GM20000 (cell line): ENCODE measurements at regions not wholly inside any gene's neighbourhood (a gene's known extent, or its start where the extent isn't known, plus 50 kb on each side); places are given as distances from the start of the nearest gene placed in this dataset.

Experiments used
- DNase-seq: peaks from one replicate; pipeline ENCODE4 v3.0.0; 2012; ENCODE audit warnings: low spot score
- TF ChIP-seq, protein P1 (sequence below): IDR thresholded peaks from 2 replicates; pipeline ENCODE4 v1.5.1; 2012; ENCODE audit warnings: mild to moderate bottlenecking, control low read depth; ENCODE audit errors: extremely low read depth, missing control alignments

DNA sequence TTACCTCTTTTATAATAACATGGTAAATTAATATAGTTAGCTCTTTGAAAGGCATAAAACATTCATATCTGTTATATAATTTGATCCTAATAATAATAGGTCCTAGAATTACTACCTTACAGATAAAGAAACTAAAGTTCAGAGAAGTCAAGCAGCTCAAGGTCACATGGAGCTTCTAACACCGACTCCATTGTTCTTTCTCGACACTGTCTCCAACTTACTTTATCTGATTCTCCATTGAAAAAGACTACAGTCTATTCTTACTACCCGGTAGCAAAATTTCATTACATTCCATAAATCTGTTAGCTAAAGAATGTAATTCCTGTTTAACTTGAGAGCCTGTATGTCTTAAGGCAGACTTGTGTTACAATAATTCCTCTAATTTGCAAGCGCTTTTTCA, 96.3 kb upstream of the TMEM161B start:
- TF ChIP-seq, protein P1, sequence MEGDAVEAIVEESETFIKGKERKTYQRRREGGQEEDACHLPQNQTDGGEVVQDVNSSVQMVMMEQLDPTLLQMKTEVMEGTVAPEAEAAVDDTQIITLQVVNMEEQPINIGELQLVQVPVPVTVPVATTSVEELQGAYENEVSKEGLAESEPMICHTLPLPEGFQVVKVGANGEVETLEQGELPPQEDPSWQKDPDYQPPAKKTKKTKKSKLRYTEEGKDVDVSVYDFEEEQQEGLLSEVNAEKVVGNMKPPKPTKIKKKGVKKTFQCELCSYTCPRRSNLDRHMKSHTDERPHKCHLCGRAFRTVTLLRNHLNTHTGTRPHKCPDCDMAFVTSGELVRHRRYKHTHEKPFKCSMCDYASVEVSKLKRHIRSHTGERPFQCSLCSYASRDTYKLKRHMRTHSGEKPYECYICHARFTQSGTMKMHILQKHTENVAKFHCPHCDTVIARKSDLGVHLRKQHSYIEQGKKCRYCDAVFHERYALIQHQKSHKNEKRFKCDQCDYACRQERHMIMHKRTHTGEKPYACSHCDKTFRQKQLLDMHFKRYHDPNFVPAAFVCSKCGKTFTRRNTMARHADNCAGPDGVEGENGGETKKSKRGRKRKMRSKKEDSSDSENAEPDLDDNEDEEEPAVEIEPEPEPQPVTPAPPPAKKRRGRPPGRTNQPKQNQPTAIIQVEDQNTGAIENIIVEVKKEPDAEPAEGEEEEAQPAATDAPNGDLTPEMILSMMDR: no peak
- no peak for DNase-seq

DNA sequence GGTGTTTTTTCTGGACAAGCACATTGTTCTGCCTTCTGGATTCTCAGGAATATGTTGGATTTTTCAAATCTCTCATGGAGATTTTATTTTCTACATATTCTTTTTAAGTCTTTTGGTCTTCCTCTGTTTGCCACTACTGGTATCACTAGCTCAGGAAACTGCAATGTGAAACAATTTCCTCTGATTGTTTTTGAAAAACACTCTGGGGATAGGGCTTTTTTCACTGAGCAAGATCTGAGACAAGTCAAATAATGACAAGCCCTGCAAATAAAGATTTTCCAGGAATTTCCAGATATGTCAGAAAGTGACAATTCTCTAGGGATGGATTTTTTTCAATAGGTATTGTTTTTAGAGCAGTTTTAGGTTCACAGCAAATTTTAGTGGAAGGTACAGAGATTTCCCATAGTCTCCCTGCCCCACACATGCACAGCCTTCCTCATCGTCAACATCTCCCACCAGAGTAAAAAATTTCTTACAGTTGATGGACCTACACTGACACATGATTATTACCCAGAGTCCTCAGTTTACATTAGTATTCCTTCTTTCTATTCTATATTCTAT, 86.9 kb upstream of the TMEM161B start:
- DNase-seq: no peak
- TF ChIP-seq, protein P1: no peak

DNA sequence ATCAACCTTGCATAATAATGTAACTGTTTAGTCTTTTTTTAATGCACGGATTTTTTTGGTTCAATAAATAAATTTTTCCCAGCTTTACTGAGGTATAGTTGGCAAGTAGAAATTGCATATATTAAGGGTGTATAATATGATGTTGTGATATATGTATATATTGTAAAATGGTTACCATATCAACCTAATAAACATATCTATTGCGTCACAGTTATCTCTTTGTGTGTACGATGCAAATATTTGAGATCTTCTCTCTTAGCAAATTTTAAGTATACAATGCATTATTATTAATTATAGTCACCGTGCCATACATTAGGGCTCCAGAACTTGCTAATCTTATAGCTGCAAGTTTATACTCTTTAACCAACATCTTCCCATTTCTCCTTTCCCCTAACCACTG, 57.2 kb upstream of the TMEM161B start:
- no peak for DNase-seq
- TF ChIP-seq, protein P1: no peak

DNA sequence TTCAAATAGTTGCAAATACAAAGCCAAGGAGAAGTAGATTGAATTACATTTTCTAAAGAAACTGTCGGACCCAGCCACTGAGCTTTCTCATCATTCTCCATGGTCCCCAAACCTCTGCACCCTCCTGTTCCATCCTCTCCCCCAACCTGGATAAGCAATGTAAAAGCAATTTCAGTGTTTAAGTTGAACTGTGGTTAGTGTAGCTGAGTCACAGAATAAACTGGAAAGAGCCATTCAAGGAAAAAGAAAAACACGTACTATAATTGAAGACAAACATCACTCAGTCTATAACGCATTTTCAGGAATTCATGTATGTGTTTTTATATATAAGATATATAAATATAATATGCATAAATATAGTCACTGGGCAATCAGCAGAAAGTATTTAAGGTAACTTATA, 54.1 kb upstream of the TMEM161B start:
- DNase-seq: no peak
- TF ChIP-seq, protein P1: no peak
